Right lobe of liver (tissue), 6 donors: ENCODE measurements at regions not wholly inside any gene's neighbourhood (a gene's known extent, or its start where the extent isn't known, plus 50 kb on each side); places are given as distances from the start of the nearest gene placed in this dataset.

ENCODE experiments used
- ATAC-seq, 4 donors: fragments of 200-7000 bp; cut with Tn5 transposase; one replicate each; pipeline ENCODE4 v1.9.1; 2020; ENCODE audit warnings: mild to moderate bottlenecking in 4 of 4, moderate library complexity in 4 of 4
- DNase-seq, 3 donors: peaks; one replicate each; pipeline ENCODE4 v3.0.0-alpha.2; 2020
- H3K27ac ChIP-seq, 3 donors: fragments of 200-600 bp; one replicate each; pipeline ENCODE4 v1.8.0; 2022
- H3K27me3 ChIP-seq, 2 donors: fragments of 200-600 bp; one replicate each; pipeline ENCODE4 v1.8.0; 2022
- H3K36me3 ChIP-seq, 4 donors: fragments of 200-600 bp; sonication (generic) in 1 of 4; one replicate each; pipeline versions ENCODE4 v1.5.1 to v1.8.0; 2017 to 2022; ENCODE audit warnings: control low read depth in 1 of 4
- H3K4me1 ChIP-seq, 4 donors: fragments of 200-600 bp; sonication (generic) in 1 of 4; one replicate each; pipeline versions ENCODE4 v1.5.1 to v1.8.0; 2017 to 2022; ENCODE audit warnings: control low read depth in 1 of 4
- H3K4me3 ChIP-seq, 3 donors: fragments of 200-600 bp; one replicate each; pipeline ENCODE4 v1.8.0; 2022
- H3K9me3 ChIP-seq, 4 donors: fragments of 200-600 bp; sonication (generic) in 1 of 4; one replicate each; pipeline versions ENCODE4 v1.5.1 to v1.8.0; 2017 to 2022; ENCODE audit warnings: control low read depth in 1 of 4
- CTCF ChIP-seq, 4 donors: fragments of 200-600 bp in 3 of 4; fragments of 450-650 bp in 1 of 4; IDR thresholded peaks; one replicate each; pipeline versions ENCODE4 v1.5.1 to v1.8.0; 2016 to 2022; ENCODE audit warnings: antibody characterized with exemption in 4 of 4, mild to moderate bottlenecking in 2 of 4
- POLR2A ChIP-seq: fragments of 450-650 bp; IDR thresholded peaks from one replicate; pipeline ENCODE4 v1.6.1; 2017; ENCODE audit warnings: antibody characterized with exemption, mild to moderate bottlenecking
- WGBS: methylation state at CpG from one replicate; pipeline ENCODE4 v1.1.6; 2018; ENCODE audit warnings: low coverage, low lambda C conversion rate; ENCODE audit not compliant: insufficient coverage; ENCODE audit errors: missing lambda C conversion rate; 5-methylcytosine and 5-hydroxymethylcytosine counted together
- intact Hi-C, 2 donors: fragments of 100-400 bp; cut with DNase I; formaldehyde crosslinking; loops; one replicate each; pipeline versions ENCODE4 v1.11.2 to v1.14.1; 2022
- donor health status: DM: no; HTN: yes; CAD: no.
- donor health status: DM: no; HTN: no; CAD: no.
- donor health status: DM: no; HTN: no; CAD: no.
- donor health status: DM: no; HTN: yes; CAD: no.
- donor health status: DM: no; HTN: yes; CAD: no.

- DNase-seq = no peak
Observed at GRCh38 chr10:111506266-111507034, 429.6 kb downstream of the ADRA2A start.

DNA sequence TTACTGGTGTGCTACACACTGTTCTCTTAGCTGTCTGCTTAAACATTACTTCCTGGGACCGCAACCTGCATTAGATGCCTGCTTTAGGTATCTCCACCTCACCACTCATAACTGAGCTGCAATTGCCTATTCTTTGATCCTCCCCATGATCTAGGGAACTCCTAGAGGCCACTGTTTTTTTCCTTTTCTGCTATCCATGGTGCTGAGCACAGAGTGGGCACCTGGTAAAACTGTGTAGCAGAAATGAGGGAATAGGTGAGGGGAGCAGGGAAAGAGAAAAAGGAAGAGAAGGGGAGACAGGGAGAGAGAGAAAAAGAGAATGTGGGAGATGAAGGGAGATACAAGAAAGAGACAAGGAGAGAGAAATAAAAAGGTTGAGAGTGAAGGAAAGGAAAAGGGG lies 434.9 kb downstream of the ADRA2A start:
- Histone ChIP-seq H3K4me3 (no peak overlapping the region), H3K27me3 (no peaks in the 10 kb centered on the region), H3K36me3 (no peaks in the 10 kb centered on the region), H3K27ac (no peak overlapping the region), H3K9me3 (no peaks in the 10 kb centered on the region), H3K4me1 (no peaks in the 10 kb centered on the region)
- ATAC-seq = no peak
- no peak for DNase-seq
- intact Hi-C loops = no loop called here
- WGBS = 100% methylated on average over 1 of the region's 1 CpG
- TF ChIP-seq CTCF (IDR thresholded peaks at IDR 0.05) = no peak

More at GRCh38 chr10:111506266-111507034, 429.6 kb downstream of the ADRA2A start:
- intact Hi-C loops = no loop called here
- Histone ChIP-seq H3K9me3 (no peaks in the 10 kb centered on the region), H3K4me1 (no peaks in the 10 kb centered on the region), H3K4me3 (no peak overlapping the region), H3K27ac (no peak overlapping the region), H3K36me3 (no peaks in the 10 kb centered on the region), H3K27me3 (no peaks in the 10 kb centered on the region)
- 24% methylated on average over 3 of the region's 3 CpGs for WGBS
- no peak for ATAC-seq
- TF ChIP-seq CTCF (IDR thresholded peaks at IDR 0.05) = no peak
- TF ChIP-seq POLR2A = no peak

GRCh38 chr10:111515264-111515663 lies 438.4 kb downstream of the ADRA2A start:
- DNase-seq (no peak), ATAC-seq (no peak)

DNA sequence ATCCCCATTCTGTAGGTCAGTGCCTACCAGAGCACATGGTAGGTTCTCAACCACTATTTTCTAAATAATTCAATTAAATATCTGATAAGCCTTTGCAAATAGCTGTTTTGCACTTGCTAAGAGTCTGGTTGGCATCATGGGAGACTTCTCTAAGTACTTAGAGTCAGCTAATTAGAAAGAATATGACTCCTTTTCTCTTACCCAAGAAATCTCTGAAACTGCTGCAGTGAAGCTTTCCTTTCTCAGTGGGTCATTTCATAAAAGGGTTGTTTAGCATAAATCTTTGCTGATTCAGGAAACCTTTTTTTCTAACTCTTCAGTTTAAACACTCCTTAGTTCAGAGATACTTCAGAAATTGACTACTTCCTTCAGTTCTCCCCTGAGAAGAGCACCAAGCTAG lies 438.9 kb downstream of the ADRA2A start:
- ATAC-seq = no peak

More at GRCh38 chr10:111515264-111515663, 438.4 kb downstream of the ADRA2A start:
- intact Hi-C loops = no loop called here
- Histone ChIP-seq H3K4me3 (no peak overlapping the region), H3K36me3 (no peaks in the 10 kb centered on the region), H3K4me1 (no peaks in the 10 kb centered on the region), H3K9me3 (no peaks in the 10 kb centered on the region), H3K27ac (no peak overlapping the region), H3K27me3 (no peaks in the 10 kb centered on the region)
- TF ChIP-seq CTCF (IDR thresholded peaks at IDR 0.05) (no peak), POLR2A (no peak)
- 56% methylated on average over 3 of the region's 4 CpGs for WGBS

More for the DNA sequence above, 438.9 kb downstream of the ADRA2A start:
- TF ChIP-seq POLR2A = no peak
- no peak for TF ChIP-seq CTCF (IDR thresholded peaks at IDR 0.05)
- intact Hi-C loops = no loop called here
- Histone ChIP-seq H3K36me3 (no peaks in the 10 kb centered on the region), H3K27ac (no peak overlapping the region), H3K27me3 (no peaks in the 10 kb centered on the region), H3K4me3 (no peak overlapping the region), H3K9me3 (no peaks in the 10 kb centered on the region), H3K4me1 (no peaks in the 10 kb centered on the region)
- DNase-seq = no peak
